SK-N-SH (cell line): ENCODE measurements at regions not wholly inside any gene's neighbourhood (a gene's known extent, or its start where the extent isn't known, plus 50 kb on each side); places are given as distances from the start of the nearest gene placed in this dataset.

ENCODE experiments used
- CTCF ChIA-PET: fragments of 300-600, 350-600 bp; formaldehyde crosslinking; extraction: SDS; loops from one replicate; lab custom pipeline; 2021; lab: Yijun Ruan, JAX
- POLR2A ChIA-PET: fragments of 350-600 bp; sonication (Branson Sonifier 250); formaldehyde crosslinking; extraction: SDS; loops from one replicate; lab custom pipeline; 2020; ENCODE audit warnings: antibody characterized with exemption, inconsistent platforms; lab: Yijun Ruan, JAX
- DNase-seq: peaks from one replicate; pipeline ENCODE4 v3.0.0; 2012
- H2AFZ ChIP-seq: fragments of 200-600 bp; sonication (generic); 2 replicates; pipeline ENCODE4 v1.8.1; 2016; ENCODE audit warnings: antibody characterized with exemption, mild to moderate bottlenecking, low read depth
- H3F3A ChIP-seq: fragments of 200-600 bp; sonication (generic); replicated peaks from 2 replicates; pipeline ENCODE3; 2016; ENCODE audit warnings: antibody characterized with exemption, mild to moderate bottlenecking; ENCODE audit not compliant: insufficient read depth
- H3K27ac ChIP-seq, 2 experiments: fragments of 200-500 bp in 1 of 2; fragments of 200-600 bp in 1 of 2; sonication (Bioruptor generic) in 1 of 2; sonication (generic), shearing (Covaris generic) in 1 of 2; 2 replicates each; pipeline versions ENCODE4 v1.5.1 to v1.6.1; 2014 to 2016; ENCODE audit warnings: low read depth in 2 of 2, inconsistent platforms in 1 of 2, low read length in 1 of 2, mild to moderate bottlenecking in 1 of 2, mixed read lengths in 1 of 2
- H3K27me3 ChIP-seq: fragments of 200-600 bp; sonication (generic), shearing (Covaris generic); 2 replicates; pipeline ENCODE4 v1.6.1; 2016; ENCODE audit warnings: mixed run types; ENCODE audit not compliant: insufficient read depth
- H3K36me3 ChIP-seq, 2 experiments: fragments of 200-500 bp in 1 of 2; fragments of 200-600 bp in 1 of 2; sonication (Bioruptor generic) in 1 of 2; sonication (generic) in 1 of 2; replicated peaks in 1 of 2; 2 replicates each; pipeline versions ENCODE3 to v1.5.1; 2014 to 2016; ENCODE audit warnings: low read length in 1 of 2, mild to moderate bottlenecking in 1 of 2; ENCODE audit not compliant: insufficient read depth in 2 of 2, control insufficient read depth in 1 of 2
- H3K4me1 ChIP-seq, 2 experiments: fragments of 200-500 bp in 1 of 2; fragments of 200-600 bp in 1 of 2; sonication (Bioruptor generic) in 1 of 2; sonication (generic), shearing (Covaris generic) in 1 of 2; 2 replicates each; pipeline versions ENCODE4 v1.5.1 to v1.6.1; 2014 to 2016; ENCODE audit warnings: low read depth in 1 of 2, low read length in 1 of 2, mixed run types in 1 of 2; ENCODE audit not compliant: insufficient read depth in 2 of 2, control insufficient read depth in 1 of 2
- H3K4me2 ChIP-seq: fragments of 200-600 bp; sonication (generic), shearing (Covaris generic); 2 replicates; pipeline ENCODE4 v1.6.1; 2017; ENCODE audit warnings: mixed run types
- H3K4me3 ChIP-seq, 2 experiments: fragments of 200-500 bp in 1 of 2; fragments of 200-600 bp in 1 of 2; sonication (Bioruptor generic) in 1 of 2; sonication (generic), shearing (Covaris generic) in 1 of 2; 2 replicates each; pipeline versions ENCODE4 v1.5.1 to v1.8.1; 2014 to 2016; ENCODE audit warnings: low read depth in 2 of 2, inconsistent platforms in 1 of 2, low read length in 1 of 2, mild to moderate bottlenecking in 1 of 2, mixed read lengths in 1 of 2, moderate library complexity in 1 of 2
- H3K79me2 ChIP-seq: fragments of 200-600 bp; sonication (generic); 2 replicates; pipeline ENCODE4 v1.8.1; 2017; ENCODE audit warnings: mild to moderate bottlenecking; ENCODE audit not compliant: insufficient read depth
- H3K9ac ChIP-seq: fragments of 200-600 bp; sonication (generic); 2 replicates; pipeline ENCODE4 v1.6.1; 2017; ENCODE audit warnings: mixed run types
- H3K9me2 ChIP-seq: fragments of 200-600 bp; sonication (generic); 2 replicates; pipeline ENCODE4 v1.6.1; 2017; ENCODE audit warnings: mixed run types
- H3K9me3 ChIP-seq: fragments of 200-600 bp; sonication (generic); 2 replicates; pipeline ENCODE4 v1.6.1; 2017; ENCODE audit warnings: mixed run types, mild to moderate bottlenecking, moderate library complexity
- H4K20me1 ChIP-seq: fragments of 200-600 bp; sonication (generic); 2 replicates; pipeline ENCODE4 v1.6.1; 2017; ENCODE audit warnings: mild to moderate bottlenecking, mixed run types; ENCODE audit not compliant: insufficient read depth
- ELF1 ChIP-seq: IDR thresholded peaks from 2 replicates; pipeline ENCODE4 v1.4.0; 2012
- EZH2phosphoT487 ChIP-seq: fragments of 200-600 bp; sonication (generic); IDR thresholded peaks from 2 replicates; pipeline ENCODE4 v1.6.1; 2017; ENCODE audit warnings: low read depth, mixed run types, mild to moderate bottlenecking, antibody characterized with exemption, moderate library complexity, borderline replicate concordance
- FOXM1 ChIP-seq: IDR thresholded peaks from 2 replicates; pipeline ENCODE4 v1.4.0; 2012; ENCODE audit warnings: low read depth, mild to moderate bottlenecking
- GATA2 ChIP-seq: sonication (generic); formaldehyde crosslinking; IDR thresholded peaks from 2 replicates; pipeline ENCODE4 v1.5.0; 2020; ENCODE audit warnings: mild to moderate bottlenecking, missing genetic modification reagents
- MAX ChIP-seq: IDR thresholded peaks from 2 replicates; pipeline ENCODE4 v1.4.0; 2012; ENCODE audit warnings: low read depth
- MXI1 ChIP-seq: IDR thresholded peaks from 2 replicates; pipeline ENCODE4 v1.6.1; 2012; ENCODE audit warnings: mild to moderate bottlenecking, low read depth, low read length, improper control_type of control experiment
- NRF1 ChIP-seq: IDR thresholded peaks from 2 replicates; pipeline ENCODE4 v1.6.1; 2012; ENCODE audit warnings: low read depth, mild to moderate bottlenecking, low read length
- PBX3 ChIP-seq: IDR thresholded peaks from 2 replicates; pipeline ENCODE4; 2012
- RAD21 ChIP-seq: IDR thresholded peaks from 2 replicates; pipeline ENCODE4 v1.6.1; 2012; ENCODE audit warnings: mild to moderate bottlenecking, low read length
- REST ChIP-seq: IDR thresholded peaks from 2 replicates; pipeline ENCODE4 v1.6.1; 2012; ENCODE audit warnings: mild to moderate bottlenecking, low read depth, low read length, moderate library complexity
- RXRA ChIP-seq: IDR thresholded peaks from 2 replicates; pipeline ENCODE4 v1.4.0; 2012; ENCODE audit warnings: low read depth, mild to moderate bottlenecking, borderline replicate concordance
- TAF1 ChIP-seq: IDR thresholded peaks from 2 replicates; pipeline ENCODE4 v1.6.1; 2012; ENCODE audit warnings: low read depth, mild to moderate bottlenecking, low read length, moderate library complexity, borderline replicate concordance
- USF2 ChIP-seq: fragments of 150-350 bp; IDR thresholded peaks from 2 replicates; pipeline ENCODE4 v1.6.1; 2017; ENCODE audit warnings: antibody characterized with exemption, low read length, low read depth, borderline replicate concordance
- YY1 ChIP-seq: IDR thresholded peaks from 2 replicates; pipeline ENCODE4 v1.4.0; 2012; ENCODE audit warnings: low read depth, mild to moderate bottlenecking
- ZBTB33 ChIP-seq: IDR thresholded peaks from 2 replicates; pipeline ENCODE4 v1.4.0; 2012; ENCODE audit warnings: low read depth, borderline replicate concordance
- whole genome bisulfite sequencing: methylation state at CpG from one replicate; pipeline ENCODE4 v1.1.6; 2017; ENCODE audit warnings: low lambda C conversion rate; 5-methylcytosine and 5-hydroxymethylcytosine counted together

- TF ChIP-seq YY1 (no peak), FOXM1 (no peak), ZBTB33 (no peak), RXRA (no peak)
- TF ChIP-seq, all 33 proteins: peak for 0
Measured at GRCh38 chr4:101458473-101458872, 111.1 kb upstream of the PPP3CA start (continued).

GRCh38 chr4:101451086-101451485 is 103.8 kb upstream of the PPP3CA start:
- no peaks in the 10 kb centered on the region for H3K79me2 ChIP-seq
- no peaks in the 10 kb centered on the region for H3F3A ChIP-seq
- no peak for TF ChIP-seq USF2
- no peak for TF ChIP-seq RAD21
- TF ChIP-seq ELF1: no peak
- TF ChIP-seq RXRA: no peak
- TF ChIP-seq TAF1: no peak
- TF ChIP-seq FOXM1: no peak
- TF ChIP-seq MXI1: no peak
- WGBS: 21% methylated on average over 1 of the region's 1 CpG
- no peak overlapping the region for H3K9ac ChIP-seq
- no peak overlapping the region for H3K4me3 ChIP-seq
- H3K27me3 ChIP-seq: no peaks in the 10 kb centered on the region
- no peaks in the 10 kb centered on the region for H3K9me2 ChIP-seq
- H4K20me1 ChIP-seq: no peaks in the 10 kb centered on the region
- ChIA-PET POLR2A (no interaction called here), CTCF (no interaction called here)
- H3K9me3 ChIP-seq: no peaks in the 10 kb centered on the region
- H3K36me3 ChIP-seq: no peaks in the 10 kb centered on the region
- H2AFZ ChIP-seq: no peak overlapping the region
- H3K4me2 ChIP-seq: no peak overlapping the region
- no peak overlapping the region for H3K27ac ChIP-seq
- H3K4me1 ChIP-seq: no peaks in the 10 kb centered on the region
- DNase-seq: no peak

- Histone ChIP-seq H3K9me2 (no peaks in the 10 kb centered on the region), H3K36me3 (no peaks in the 10 kb centered on the region), H3K4me1 (no peaks in the 10 kb centered on the region), H3K4me3 (no peak overlapping the region), H3K79me2 (no peaks in the 10 kb centered on the region), H3F3A (no peaks in the 10 kb centered on the region), H3K9me3 (no peaks in the 10 kb centered on the region), H4K20me1 (no peaks in the 10 kb centered on the region), H3K9ac (no peak overlapping the region), H2AFZ (no peak overlapping the region), H3K4me2 (no peak overlapping the region), H3K27me3 (no peaks in the 10 kb centered on the region), H3K27ac (no peak overlapping the region)
- ChIA-PET CTCF (no interaction called here), POLR2A (no interaction called here)
- DNase-seq: no peak
- 61% methylated on average over 2 of the region's 3 CpGs for WGBS
- TF ChIP-seq NRF1 (no peak), ELF1 (no peak), PBX3 (no peak), ZBTB33 (no peak), EZH2phosphoT487 (no peak), REST (no peak), MAX (no peak), FOXM1 (no peak), YY1 (no peak), GATA2 (no peak), RXRA (no peak)
Measured at GRCh38 chr4:101441446-101441845, 94.1 kb upstream of the PPP3CA start.
